ENCODE measurements at regions not wholly inside any gene's neighbourhood (a gene's known extent, or its start where the extent isn't known, plus 50 kb on each side); places are given as distances from the start of the nearest gene placed in this dataset.

GRCh38 chr14:97710726-97711125 is 913.5 kb downstream of the VRK1 start:
- no peak for TF ChIP-seq EZH2phosphoT487 (IDR thresholded peaks at IDR 0.05; ENCODE audit: insufficient read depth, low read depth)
- TF ChIP-seq EZH2 (IDR thresholded peaks at IDR 0.05; ENCODE audit: insufficient read depth, poor library complexity, severe bottlenecking), result no peak

All from GM23248 (cell line).